DLD1 (cell line): ENCODE measurements at regions not wholly inside any gene's neighbourhood (a gene's known extent, or its start where the extent isn't known, plus 50 kb on each side); places are given as distances from the start of the nearest gene placed in this dataset.
"Not testable (repeated sequence)": the region's sequence is repeated elsewhere in the genome, so short reads cannot be mapped to it uniquely, and the experiment has no call there.

Experiments
- in situ Hi-C: cut with HindIII; loops from 2 replicates; pipeline ENCODE4 v1.10.0; 2017; ENCODE audit warnings: low sequenced_read_pairs

DNA sequence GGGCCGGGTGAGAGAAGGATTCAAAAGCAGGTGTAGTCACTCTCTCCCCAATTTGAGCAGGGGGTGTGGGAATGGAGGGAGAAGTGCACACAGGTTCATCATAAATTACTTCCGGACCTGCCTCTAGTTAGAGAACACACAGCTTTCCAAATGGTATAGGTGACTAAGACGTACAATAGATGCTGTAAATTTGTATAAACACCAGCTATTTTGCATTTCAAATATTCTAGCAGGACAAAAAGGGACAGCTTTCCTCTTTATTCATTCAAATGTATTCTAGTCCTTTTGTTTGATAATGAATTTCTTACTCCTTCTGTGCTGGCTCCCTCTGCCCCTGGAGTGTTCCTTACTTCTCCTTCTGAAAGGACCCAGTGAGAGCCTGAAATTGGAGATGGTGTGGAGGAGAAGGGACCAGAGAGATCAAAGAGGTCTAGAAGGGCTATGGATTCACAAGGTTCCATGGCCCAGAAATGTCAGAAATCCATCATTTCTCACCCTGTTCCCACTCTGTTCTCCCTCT lies 53.2 kb upstream of the SH3BP4 start:
- in situ Hi-C loops: no loop called here

DNA sequence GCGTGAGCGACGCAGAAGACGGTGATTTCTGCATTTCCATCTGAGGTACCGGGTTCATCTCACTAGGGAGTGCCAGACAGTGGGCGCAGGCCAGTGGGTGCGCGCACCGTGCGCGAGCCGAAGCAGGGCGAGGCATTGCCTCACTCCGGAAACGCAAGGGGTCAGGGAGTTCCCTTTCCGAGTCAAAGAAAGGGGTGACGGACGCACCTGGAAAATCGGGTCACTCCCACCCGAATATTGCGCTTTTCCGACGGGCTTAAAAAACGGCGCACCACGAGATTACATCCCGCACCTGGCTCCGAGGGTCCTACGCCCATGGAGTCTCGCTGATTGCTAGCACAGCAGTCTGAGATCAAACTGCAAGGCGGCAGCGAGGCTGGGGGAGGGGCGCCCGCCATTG lies 63.4 kb upstream of the SH3BP4 start:
- in situ Hi-C loops: not testable (repeated sequence)

DNA sequence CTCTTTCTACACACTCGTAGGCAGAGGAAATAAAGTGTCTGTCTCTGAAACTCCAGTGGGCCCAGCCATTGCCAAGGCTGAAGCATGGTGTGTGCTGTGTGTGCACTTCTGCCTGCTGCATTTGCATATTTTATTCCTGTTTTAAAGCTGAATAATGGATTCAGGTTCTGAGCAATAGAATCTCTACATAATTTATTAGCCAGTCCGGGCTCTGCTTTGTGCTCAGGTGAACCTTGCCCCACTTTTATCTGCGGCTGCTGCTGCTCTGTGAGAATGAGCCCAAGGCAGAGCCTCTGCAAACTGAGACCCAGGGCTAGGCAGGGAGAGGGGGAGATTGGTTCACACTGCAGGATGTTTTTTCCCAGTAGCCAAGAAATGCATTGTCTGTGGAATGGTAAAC lies 64.6 kb upstream of the SH3BP4 start:
- in situ Hi-C loops: no loop called here

DNA sequence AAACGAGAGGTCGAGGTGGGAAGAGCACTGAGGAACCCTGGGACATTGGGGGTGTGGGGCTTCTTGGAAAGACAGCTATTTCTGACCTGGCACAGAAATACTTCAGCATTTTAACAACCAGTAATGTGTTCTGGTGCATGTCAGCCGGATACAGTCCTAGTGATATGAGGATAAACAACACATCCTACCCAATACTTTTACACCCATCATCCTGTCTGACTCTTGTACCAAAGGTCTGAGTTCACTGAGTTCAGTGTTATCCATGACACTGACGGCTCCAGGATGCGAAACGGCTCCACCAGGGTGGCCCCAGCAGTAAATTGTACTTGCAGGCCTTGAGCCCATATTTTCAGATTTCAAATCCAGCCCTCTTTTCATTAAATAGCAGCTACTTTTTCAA lies 65.9 kb upstream of the SH3BP4 start:
- in situ Hi-C loops: no loop called here

DNA sequence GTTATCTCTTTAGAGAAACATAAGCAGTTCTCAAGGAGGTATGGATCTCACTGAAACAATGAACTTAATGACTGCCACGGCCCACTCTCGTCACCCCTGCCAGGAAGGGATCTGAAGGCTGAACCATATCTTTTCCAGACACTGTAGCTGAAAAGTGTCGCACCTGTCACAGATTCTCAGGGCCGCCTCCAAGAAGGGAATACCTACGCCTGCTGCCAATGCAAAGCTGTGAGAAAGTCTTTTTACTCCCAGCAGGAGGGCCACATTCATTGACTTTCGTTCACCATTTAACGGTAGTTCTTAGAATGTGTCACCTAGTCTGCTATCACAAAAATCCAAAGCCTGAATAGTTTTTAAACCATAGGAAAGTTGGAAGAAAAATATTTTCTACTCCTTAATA lies 66.7 kb upstream of the SH3BP4 start:
- in situ Hi-C loops: no loop called here

DNA sequence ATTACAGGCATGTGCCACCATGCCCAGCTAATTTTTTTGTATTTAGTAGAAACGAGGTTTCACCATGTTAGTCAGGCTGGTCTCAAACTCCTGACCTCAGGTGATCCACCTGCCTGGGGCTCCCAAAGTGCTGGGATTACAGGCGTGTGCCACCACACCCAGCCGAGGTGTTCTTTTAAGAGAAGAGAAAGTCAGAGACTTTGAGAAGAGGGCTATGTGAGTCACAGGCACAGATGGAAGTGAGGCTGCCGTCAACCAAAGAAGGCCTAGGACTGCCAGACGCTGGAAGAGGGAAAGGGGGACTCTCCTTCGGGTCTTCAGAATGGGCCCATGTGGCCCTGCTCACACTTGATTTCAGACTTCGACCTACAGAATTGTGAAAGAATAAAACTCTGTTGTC lies 67.2 kb upstream of the SH3BP4 start:
- in situ Hi-C loops: no loop called here

DNA sequence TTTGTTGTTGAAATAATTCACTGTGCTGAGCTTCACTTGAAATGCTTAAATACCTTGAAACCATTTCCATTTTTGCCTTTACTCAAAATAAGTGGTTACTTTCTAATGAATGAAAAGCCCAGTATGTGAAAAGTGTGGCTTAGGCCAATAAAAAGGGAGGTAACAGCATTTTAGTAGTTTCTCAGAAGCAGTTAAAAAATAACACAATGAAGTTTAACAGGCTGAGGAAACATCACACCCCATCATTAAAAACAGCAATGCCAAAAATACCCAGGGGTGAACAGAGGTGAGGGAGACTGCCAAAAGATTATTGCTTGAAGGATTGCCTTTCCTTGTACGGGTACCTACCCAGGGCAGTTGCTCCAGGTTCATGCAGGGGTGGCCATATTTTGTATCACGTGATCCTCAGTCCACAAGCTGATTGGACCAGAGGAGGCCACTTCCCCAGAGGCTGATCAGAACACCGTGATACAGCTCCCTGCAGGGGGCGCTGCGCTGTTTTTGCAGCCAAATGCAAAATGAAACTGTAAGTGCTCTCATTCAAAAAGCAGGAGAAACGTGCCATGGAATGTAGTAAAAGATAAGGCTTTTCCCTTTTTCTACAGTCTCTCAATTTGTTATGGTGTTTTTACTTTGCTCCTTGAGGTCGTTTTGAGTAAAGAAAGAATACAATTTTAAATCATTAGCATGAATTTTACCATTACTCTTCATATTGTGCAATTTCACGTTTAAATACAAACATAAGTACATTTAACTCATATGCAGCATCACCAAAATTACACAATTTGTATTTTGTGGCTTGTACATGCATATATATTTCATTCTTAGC lies 70.2 kb upstream of the SH3BP4 start:
- in situ Hi-C loops: no loop called here

DNA sequence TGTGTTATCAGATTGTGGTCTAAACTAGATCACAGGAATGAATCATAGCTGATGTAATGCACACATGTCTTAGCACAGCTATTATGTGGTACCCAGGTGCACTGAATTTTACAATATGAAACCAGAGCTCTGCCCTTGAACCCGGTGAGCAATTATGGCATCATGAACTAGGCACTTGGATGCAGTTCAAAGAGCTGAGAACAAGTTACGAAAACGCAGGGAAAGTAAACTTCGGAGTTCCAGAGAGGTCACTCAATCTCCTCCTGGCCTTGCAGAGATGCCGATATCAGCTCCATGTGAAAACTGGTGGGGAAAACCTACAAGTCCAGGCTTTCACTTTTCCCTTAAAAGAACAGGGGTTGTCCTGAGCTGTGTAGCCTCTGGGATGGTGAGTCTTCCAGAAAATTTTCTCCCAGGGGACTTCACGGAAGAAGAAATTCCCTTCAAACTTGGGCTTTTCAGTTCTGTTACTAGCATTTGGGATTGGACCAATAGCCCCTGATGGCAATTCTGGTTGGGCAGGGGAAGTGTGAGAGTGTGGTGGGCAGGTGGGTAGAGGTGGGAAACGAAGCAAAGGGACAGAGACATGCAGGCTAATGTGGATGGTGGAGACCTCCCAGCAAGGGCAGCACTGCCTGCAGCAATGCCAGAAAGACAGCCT lies 71.1 kb upstream of the SH3BP4 start:
- in situ Hi-C loops: no loop called here

DNA sequence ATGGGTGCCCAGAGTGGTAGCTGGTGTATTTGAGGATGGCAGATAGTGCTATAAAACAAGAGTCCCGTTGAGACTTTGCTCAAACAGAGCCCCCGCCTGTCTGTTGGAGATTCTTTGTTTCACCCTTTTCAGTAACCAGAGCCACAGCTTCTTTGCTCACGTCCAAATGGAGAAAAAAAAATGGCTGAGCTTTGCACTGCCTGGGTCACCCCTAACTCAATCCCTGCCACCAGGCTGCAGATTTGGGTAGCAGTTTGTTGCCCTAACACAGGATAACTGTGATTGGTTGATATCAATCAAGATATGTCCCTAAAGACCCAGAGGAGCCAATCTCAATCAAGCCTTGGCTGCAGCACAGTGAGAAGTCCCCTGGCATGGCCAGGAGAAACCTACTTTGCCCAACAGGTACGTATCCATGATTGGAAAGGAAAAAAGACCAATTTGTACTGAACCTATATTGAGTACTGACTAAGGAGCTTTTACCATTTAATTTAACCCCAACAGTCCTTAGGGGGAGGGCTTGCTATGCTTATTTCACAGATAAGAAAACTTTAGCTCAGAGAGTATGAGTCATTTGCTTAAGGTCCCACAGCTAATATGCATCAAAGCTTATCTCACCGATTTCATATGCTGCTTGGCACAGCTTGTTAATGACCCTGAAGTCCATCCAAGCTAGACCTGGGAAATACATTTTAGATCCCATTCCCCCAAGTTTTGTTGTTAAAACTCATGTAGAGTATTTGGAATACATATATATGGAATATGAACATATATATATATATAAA lies 72.0 kb upstream of the SH3BP4 start:
- in situ Hi-C loops: no loop called here

DNA sequence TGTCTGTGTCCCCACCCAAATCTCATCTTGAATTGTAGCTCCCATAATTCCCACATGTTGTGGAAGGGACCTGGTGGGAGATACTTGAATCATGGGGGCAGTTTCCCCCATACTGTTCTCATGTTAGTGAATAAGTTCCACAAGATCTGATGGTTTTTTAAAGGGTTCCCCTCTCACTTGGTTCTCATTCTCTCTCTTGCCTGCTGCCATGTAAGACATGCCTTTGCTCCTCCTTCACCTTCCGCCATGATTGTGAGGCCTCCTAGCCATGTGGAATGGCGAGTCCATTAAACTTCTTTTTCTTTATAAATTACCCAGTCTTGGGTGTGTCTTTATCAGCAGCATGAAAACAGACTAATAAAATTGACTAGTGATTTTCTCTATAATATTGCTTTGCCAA lies 75.2 kb upstream of the SH3BP4 start:
- in situ Hi-C loops: not testable (repeated sequence)

DNA sequence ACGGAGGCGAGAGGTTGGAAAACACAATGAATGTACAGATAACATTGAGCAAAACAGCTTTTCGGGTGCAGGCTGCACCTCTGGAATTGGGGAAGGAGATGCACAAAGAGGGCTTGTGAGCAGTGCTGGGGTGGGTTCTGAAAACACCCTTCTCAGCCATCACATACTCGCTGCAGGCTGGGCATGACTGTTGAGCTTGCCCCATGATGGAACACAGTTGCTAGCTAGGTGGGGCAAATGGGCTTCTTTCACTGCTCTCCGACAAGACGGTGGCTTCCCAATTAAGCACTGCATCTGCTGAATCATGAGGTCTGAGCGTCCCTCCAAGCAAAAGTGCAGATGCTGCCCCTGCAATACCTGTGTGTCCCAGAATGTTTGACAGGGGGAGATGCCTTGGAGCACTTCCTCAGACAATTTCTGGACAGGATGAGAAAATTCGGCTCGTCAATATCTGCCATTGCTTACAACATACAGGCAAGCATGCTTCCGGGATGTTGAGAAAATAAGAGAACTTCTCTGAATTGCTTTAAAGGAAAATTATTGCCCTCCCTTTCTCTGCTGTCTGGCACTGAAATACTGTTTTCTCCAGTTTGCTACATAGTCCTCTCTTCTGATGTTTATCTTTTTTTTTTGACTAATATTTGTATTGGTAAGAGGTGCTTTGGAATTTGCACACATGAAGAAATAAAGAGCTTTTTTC lies 77.3 kb upstream of the SH3BP4 start:
- in situ Hi-C loops: no loop called here

DNA sequence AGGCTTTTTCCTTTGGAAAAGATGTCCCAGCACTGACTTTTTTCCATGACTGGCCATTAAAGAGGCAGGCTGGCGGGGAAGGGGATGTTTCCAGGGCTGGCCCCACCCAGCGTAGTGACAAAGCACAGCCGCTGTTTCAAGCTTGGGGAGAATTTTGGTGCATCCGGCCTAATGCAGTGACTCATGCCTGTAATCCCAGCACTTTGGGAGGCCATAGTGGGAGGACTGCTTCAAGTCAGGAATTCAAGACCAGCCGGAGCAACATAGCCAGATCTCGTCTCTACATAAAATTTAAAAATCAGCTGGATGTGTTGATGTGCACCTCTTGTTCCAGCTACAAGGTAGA lies 78.0 kb upstream of the SH3BP4 start:
- in situ Hi-C loops: no loop called here

DNA sequence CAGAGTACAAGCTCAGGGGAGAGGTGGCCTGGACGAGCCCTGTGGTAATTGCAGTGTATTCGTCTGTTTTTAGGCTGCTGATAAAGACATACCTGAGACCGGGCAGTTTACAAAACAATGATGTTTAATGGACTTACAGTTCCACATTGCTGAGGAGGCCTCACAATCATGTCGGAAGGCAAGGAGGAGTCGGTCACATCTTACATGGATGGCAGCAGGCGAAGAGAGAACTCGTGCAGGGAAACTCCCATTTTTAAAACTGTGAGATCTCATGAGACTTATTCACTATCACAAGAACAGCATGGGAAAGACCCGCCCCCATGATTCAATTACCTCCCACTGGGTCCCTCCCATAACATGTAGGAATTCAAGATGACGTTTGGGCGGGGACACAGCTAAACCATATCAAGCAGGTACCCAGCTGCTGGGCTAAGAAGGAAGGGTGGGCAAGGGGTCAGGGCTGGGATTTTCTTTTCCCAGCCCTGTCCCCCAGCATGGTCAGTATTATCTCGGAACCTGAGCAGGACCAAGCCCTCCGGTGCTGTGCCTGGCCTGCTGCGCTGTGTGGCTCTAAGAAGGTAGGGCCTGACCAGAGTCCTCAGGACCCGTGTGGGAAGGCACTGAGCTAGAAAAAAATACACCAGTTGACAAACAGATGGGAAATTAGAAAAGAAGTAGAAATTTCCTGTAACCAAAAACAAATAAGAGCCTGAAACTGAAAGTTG lies 78.6 kb upstream of the SH3BP4 start:
- in situ Hi-C loops: no loop called here

DNA sequence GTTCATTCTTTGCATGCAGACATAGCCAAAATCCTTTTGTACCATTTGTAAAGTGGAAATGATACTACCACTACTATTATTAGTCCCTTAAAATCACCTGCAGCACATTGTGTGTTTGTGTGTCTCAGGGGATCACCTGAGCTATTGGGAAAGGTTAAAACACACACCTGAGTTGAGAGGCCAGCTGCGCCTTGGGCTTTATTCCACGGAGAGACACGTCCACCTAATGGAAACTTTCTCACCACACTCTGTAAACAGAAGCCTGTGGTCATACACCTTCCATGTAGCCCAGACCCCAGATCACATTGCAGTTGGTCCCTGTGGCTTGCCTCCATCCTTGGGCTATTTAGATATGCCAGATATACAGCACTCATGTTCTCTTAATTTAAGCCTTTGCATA lies 81.8 kb upstream of the SH3BP4 start:
- in situ Hi-C loops: no loop called here

DNA sequence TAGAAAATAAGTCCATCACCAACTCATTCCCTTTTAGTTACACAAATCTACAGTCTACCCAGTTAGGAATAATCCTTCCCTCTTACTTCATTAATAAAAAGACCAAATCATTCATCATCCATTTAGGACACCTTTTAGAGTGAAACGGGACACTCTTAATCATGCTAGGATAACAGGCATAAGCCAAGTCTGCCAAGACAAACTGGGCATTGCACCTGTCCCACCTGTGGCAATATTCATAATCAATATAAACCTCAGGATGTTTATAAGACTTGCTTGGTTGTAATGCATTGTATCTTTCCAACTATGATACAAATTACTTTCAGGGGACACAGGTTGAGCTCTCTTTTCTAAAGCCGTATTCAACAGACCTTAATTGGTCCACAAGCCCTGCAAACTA lies 82.7 kb upstream of the SH3BP4 start:
- in situ Hi-C loops: no loop called here

DNA sequence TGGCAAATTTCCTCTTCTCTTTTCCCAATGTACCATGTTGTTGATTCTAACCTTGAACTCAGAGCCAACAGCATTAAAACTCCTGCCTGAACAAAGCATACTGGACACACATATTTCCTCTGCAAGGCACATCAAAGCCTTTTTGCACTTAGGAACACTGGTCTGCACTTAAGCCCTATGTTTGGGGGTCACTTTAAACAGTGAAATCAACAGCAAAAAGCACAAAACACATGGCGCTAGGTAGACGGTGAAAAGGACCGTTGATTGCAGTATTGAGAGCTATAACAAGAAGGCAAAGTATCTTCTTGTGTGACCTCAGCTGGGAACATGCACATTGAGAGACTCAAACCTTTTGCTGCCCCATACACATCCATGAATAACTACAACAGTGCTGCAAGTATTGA lies 83.9 kb upstream of the SH3BP4 start:
- in situ Hi-C loops: no loop called here

DNA sequence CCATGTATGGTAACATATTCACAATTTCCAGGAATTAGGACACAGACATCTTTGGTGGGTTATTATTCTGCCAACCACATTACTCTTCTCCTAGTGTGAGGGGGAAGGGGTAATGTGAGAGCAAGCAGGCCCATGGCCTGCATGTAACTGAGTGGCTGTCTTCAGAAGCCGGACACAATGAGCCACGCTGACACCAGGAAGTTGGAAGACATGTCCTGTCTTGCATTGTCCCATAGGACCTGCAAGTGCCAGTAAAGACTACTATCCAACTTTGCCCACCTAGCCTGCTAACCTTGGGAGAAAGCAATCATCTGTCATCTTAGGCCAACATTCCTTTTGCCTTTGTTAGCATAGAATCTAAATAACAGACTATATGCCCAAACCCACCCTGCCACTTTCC lies 86.2 kb upstream of the SH3BP4 start:
- in situ Hi-C loops: no loop called here

DNA sequence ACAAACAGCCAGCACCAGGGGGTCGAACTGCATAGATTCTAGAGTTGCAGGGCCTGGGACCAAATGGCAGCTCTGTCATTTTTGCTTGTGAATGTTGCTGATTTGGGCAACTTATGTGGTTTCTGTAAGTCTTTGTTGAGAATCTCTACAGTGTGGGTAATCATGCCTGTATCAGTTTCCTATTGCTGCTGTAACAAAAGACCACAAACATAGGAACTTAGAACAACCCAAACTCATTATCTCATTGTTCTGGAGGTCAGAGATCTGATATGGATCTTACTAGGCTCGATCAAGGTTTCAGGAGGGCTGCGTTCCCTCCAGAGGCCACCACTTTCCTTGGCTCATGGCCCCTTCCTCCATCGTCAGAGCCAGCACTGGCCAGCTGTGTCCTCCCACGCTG lies 86.8 kb upstream of the SH3BP4 start:
- in situ Hi-C loops: no loop called here

DNA sequence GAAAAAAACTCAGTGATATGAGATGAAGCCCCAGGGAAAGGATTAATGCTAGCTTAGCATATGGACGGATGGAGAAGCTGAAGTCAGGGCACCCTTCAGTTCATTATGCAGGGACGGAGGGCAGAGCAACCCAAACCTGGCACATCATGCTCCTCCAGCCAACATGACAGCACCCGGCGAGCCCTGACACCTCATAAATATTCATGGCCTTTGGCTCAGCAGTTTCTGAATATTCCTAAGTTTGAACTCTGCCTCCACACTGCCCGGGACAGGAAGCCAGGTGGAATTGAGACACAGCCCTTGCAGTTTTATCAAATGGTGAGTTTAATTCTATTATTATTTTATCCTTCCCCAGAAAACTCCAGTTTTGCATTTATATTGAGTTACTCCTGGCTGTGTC lies 87.3 kb upstream of the SH3BP4 start:
- in situ Hi-C loops: no loop called here
